Neural cell (in vitro differentiated cells): ENCODE measurements at regions not wholly inside any gene's neighbourhood (a gene's known extent, or its start where the extent isn't known, plus 50 kb on each side); places are given as distances from the start of the nearest gene placed in this dataset.

Source experiments
- H2AFZ ChIP-seq: fragments of 200-600, 300-800 bp; sonication (generic), shearing (Covaris generic); 2 replicates; pipeline ENCODE4 v1.6.0; 2014; ENCODE audit warnings: low read depth, mild to moderate bottlenecking, antibody characterized with exemption, low read length, moderate library complexity
- H3F3A ChIP-seq: fragments of 200-600 bp; shearing (Covaris generic); 2 replicates; pipeline ENCODE4 v1.6.1; 2016; ENCODE audit warnings: mild to moderate bottlenecking, moderate library complexity, mixed read lengths, antibody characterized with exemption, low read length; ENCODE audit not compliant: insufficient read depth, poor library complexity, severe bottlenecking
- H3K27ac ChIP-seq: fragments of 200-600, 300-800 bp; sonication (generic), shearing (Covaris generic); 2 replicates; pipeline ENCODE4 v1.5.1; 2014; ENCODE audit warnings: mild to moderate bottlenecking, low read length, moderate library complexity
- H3K27me3 ChIP-seq: fragments of 300-800, 200-600 bp; sonication (generic), shearing (Covaris generic); 2 replicates; pipeline ENCODE4 v1.6.0; 2014; ENCODE audit warnings: mild to moderate bottlenecking, low read depth, low read length, moderate library complexity; ENCODE audit not compliant: insufficient read depth
- H3K36me3 ChIP-seq: fragments of 300-800, 200-600 bp; sonication (generic), shearing (Covaris generic); 2 replicates; pipeline ENCODE4 v1.5.1; 2014; ENCODE audit warnings: mild to moderate bottlenecking, antibody characterized with exemption, low read length, moderate library complexity; ENCODE audit not compliant: insufficient read depth
- H3K4me2 ChIP-seq: fragments of 300-800, 200-600 bp; sonication (generic), shearing (Covaris generic); 2 replicates; pipeline ENCODE4 v1.6.0; 2014; ENCODE audit warnings: mild to moderate bottlenecking, low read length
- H3K4me3 ChIP-seq: fragments of 300-800, 200-600 bp; sonication (generic), shearing (Covaris generic); 2 replicates; pipeline ENCODE4 v1.5.1; 2014; ENCODE audit warnings: mild to moderate bottlenecking, low read length, moderate library complexity
- H3K79me2 ChIP-seq: fragments of 200-600 bp; shearing (Covaris generic); replicated peaks from 2 replicates; pipeline ENCODE4 v1.6.0; 2014; ENCODE audit warnings: mild to moderate bottlenecking, low read length, moderate library complexity; ENCODE audit not compliant: insufficient read depth
- H3K9ac ChIP-seq: fragments of 300-800, 200-600 bp; sonication (generic), shearing (Covaris generic); 2 replicates; pipeline ENCODE4 v1.6.1; 2016; ENCODE audit warnings: mild to moderate bottlenecking, low read length, mixed read lengths
- H3K9me2 ChIP-seq: fragments of 200-600 bp; shearing (Covaris generic); 2 replicates; pipeline ENCODE4 v1.6.1; 2016; ENCODE audit warnings: mild to moderate bottlenecking, low read length, mixed read lengths; ENCODE audit not compliant: insufficient read depth
- H3K9me3 ChIP-seq: fragments of 200-600, 300-800 bp; sonication (generic), shearing (Covaris generic); 2 replicates; pipeline ENCODE4 v1.6.1; 2016; ENCODE audit warnings: mild to moderate bottlenecking, mixed run types, low read length, moderate library complexity, mixed read lengths
- H4K20me1 ChIP-seq: fragments of 200-600 bp; shearing (Covaris generic); 2 replicates; pipeline ENCODE4 v1.6.1; 2016; ENCODE audit warnings: mild to moderate bottlenecking, mixed run types; ENCODE audit not compliant: insufficient read depth
- CTCF ChIP-seq: fragments of 450-650 bp; IDR thresholded peaks from 2 replicates; pipeline ENCODE4 v1.5.1; 2014; ENCODE audit warnings: antibody characterized with exemption, mild to moderate bottlenecking, moderate library complexity; ENCODE audit not compliant: poor library complexity, severe bottlenecking
- EP300 ChIP-seq: fragments of 450-650 bp; conservative IDR thresholded peaks from 2 replicates; pipeline ENCODE4 v1.6.1; 2014; ENCODE audit warnings: antibody characterized with exemption, mild to moderate bottlenecking, moderate library complexity; ENCODE audit not compliant: poor library complexity, severe bottlenecking
- EZH2 ChIP-seq: fragments of 200-600, 300-800 bp; shearing (Covaris generic), sonication (generic); IDR thresholded peaks from 2 replicates; pipeline ENCODE4 v1.6.1; 2014; ENCODE audit warnings: antibody characterized with exemption, low read length, borderline replicate concordance, mild to moderate bottlenecking; ENCODE audit not compliant: insufficient read depth, poor library complexity, severe bottlenecking
- MXI1 ChIP-seq: fragments of 450-650 bp; conservative IDR thresholded peaks from 2 replicates; pipeline ENCODE4 v1.6.1; 2014; ENCODE audit warnings: antibody characterized with exemption, mild to moderate bottlenecking; ENCODE audit not compliant: poor library complexity, severe bottlenecking
- POLR2AphosphoS5 ChIP-seq: IDR thresholded peaks from 2 replicates; pipeline ENCODE4 v1.6.1; 2012
- RAD21 ChIP-seq: fragments of 450-650 bp; conservative IDR thresholded peaks from 2 replicates; pipeline ENCODE4 v1.6.1; 2014; ENCODE audit warnings: antibody characterized with exemption, mild to moderate bottlenecking, moderate library complexity
- REST ChIP-seq: IDR thresholded peaks from 2 replicates; pipeline ENCODE4 v1.6.1; 2012; ENCODE audit warnings: borderline replicate concordance
- SMC3 ChIP-seq: fragments of 450-650 bp; conservative IDR thresholded peaks from 2 replicates; pipeline ENCODE4 v1.6.1; 2014; ENCODE audit warnings: antibody characterized with exemption, mild to moderate bottlenecking, moderate library complexity; ENCODE audit not compliant: poor library complexity
- TAF1 ChIP-seq: IDR thresholded peaks from 2 replicates; pipeline ENCODE4 v1.6.1; 2012; ENCODE audit warnings: low read depth

- H3K9me3 ChIP-seq: no peaks in the 10 kb centered on the region
- H3K36me3 ChIP-seq: no peaks in the 10 kb centered on the region
Observed at GRCh38 chr9:22337261-22337660, 109.4 kb upstream of the DMRTA1 start.

GRCh38 chr9:22342491-22343217 is 104.0 kb upstream of the DMRTA1 start:
- no peaks in the 10 kb centered on the region for H3F3A ChIP-seq
- no peak overlapping the region for H3K9ac ChIP-seq
- no peaks in the 10 kb centered on the region for H3K27me3 ChIP-seq
- no peaks in the 10 kb centered on the region for H3K79me2 ChIP-seq
- H3K27ac ChIP-seq: no peak overlapping the region
- no peaks in the 10 kb centered on the region for H4K20me1 ChIP-seq
- H3K9me3 ChIP-seq: no peaks in the 10 kb centered on the region
- no peak overlapping the region for H3K4me2 ChIP-seq
- no peak overlapping the region for H2AFZ ChIP-seq
- no peak overlapping the region for H3K4me3 ChIP-seq
- H3K36me3 ChIP-seq: no peaks in the 10 kb centered on the region
- H3K9me2 ChIP-seq: no peaks in the 10 kb centered on the region
- TF ChIP-seq CTCF (no peak), SMC3 (no peak), EP300 (no peak), RAD21 (no peak), EZH2 (no peak)

More at GRCh38 chr9:22337261-22337660, 109.4 kb upstream of the DMRTA1 start:
- H3K79me2 ChIP-seq: no peaks in the 10 kb centered on the region
- no peak overlapping the region for H3K4me2 ChIP-seq
- no peak overlapping the region for H3K9ac ChIP-seq
- no peaks in the 10 kb centered on the region for H3K27me3 ChIP-seq
- no peak overlapping the region for H3K4me3 ChIP-seq
- TF ChIP-seq EP300 (no peak), POLR2AphosphoS5 (no peak), SMC3 (no peak), REST (no peak), MXI1 (no peak), CTCF (no peak), RAD21 (no peak), TAF1 (no peak), EZH2 (no peak)
- no peaks in the 10 kb centered on the region for H3F3A ChIP-seq
- no peaks in the 10 kb centered on the region for H4K20me1 ChIP-seq
- H3K9me2 ChIP-seq: no peaks in the 10 kb centered on the region
- no peak overlapping the region for H3K27ac ChIP-seq
- no peak overlapping the region for H2AFZ ChIP-seq
